T follicular helper cell (primary cell): ENCODE measurements at regions not wholly inside any gene's neighbourhood (a gene's known extent, or its start where the extent isn't known, plus 50 kb on each side); places are given as distances from the start of the nearest gene placed in this dataset.

Source experiments
- DNase-seq: peaks from one replicate; pipeline ENCODE4 v3.0.0-alpha.2; 2020; ENCODE audit warnings: low read depth

GRCh38 chr11:116642481-116642880 lies 130.3 kb downstream of the BUD13 start:
- DNase-seq, result no peak

- no peak for DNase-seq
Measured at GRCh38 chr11:116641561-116642045, 131.2 kb downstream of the BUD13 start.

- DNase-seq, result no peak
Measured at GRCh38 chr11:116640641-116641402, 132.0 kb downstream of the BUD13 start.

GRCh38 chr11:116638463-116638862 lies 134.3 kb downstream of the BUD13 start:
- DNase-seq, result no peak

GRCh38 chr11:116637766-116638165 lies 135.0 kb downstream of the BUD13 start:
- no peak for DNase-seq

GRCh38 chr11:116636341-116636929 lies 136.4 kb downstream of the BUD13 start:
- no peak for DNase-seq

GRCh38 chr11:116631201-116631600 lies 141.6 kb downstream of the BUD13 start:
- DNase-seq, result no peak

- DNase-seq, result no peak
Measured at GRCh38 chr11:116618461-116618860, 154.3 kb downstream of the BUD13 start.

- DNase-seq, result no peak
Measured at GRCh38 chr11:116615211-116615865, 157.4 kb downstream of the BUD13 start.

- DNase-seq, result no peak
Measured at GRCh38 chr11:116614306-116615210, 158.2 kb downstream of the BUD13 start.

GRCh38 chr11:116613206-116613875 lies 159.4 kb downstream of the BUD13 start:
- DNase-seq, result no peak

- no peak for DNase-seq
Measured at GRCh38 chr11:116611998-116612620, 160.7 kb downstream of the BUD13 start.

GRCh38 chr11:116610190-116610589 lies 162.6 kb downstream of the BUD13 start:
- no peak for DNase-seq

GRCh38 chr11:116607027-116607426 lies 165.8 kb downstream of the BUD13 start:
- DNase-seq, result no peak

GRCh38 chr11:116605543-116606459 lies 167.0 kb downstream of the BUD13 start:
- DNase-seq, result no peak

GRCh38 chr11:116603728-116604323 lies 169.0 kb downstream of the BUD13 start:
- DNase-seq, result no peak

- DNase-seq, result no peak
Measured at GRCh38 chr11:116602637-116602942, 170.2 kb downstream of the BUD13 start.

- DNase-seq, result no peak
Measured at GRCh38 chr11:116601814-116602636, 170.8 kb downstream of the BUD13 start.

GRCh38 chr11:116600930-116601329 lies 171.9 kb downstream of the BUD13 start:
- DNase-seq, result no peak
